HEK293 (cell line): ENCODE measurements at regions not wholly inside any gene's neighbourhood (a gene's known extent, or its start where the extent isn't known, plus 50 kb on each side); places are given as distances from the start of the nearest gene placed in this dataset.

Experiments used
- CTCF ChIA-PET: fragments of 350-600 bp; formaldehyde crosslinking; extraction: SDS; loops from one replicate; lab custom pipeline; 2021; ENCODE audit warnings: antibody characterized with exemption; lab: Yijun Ruan, JAX
- POLR2A ChIA-PET: fragments of 300-600 bp; formaldehyde crosslinking; extraction: SDS; loops from one replicate; lab custom pipeline; 2020; ENCODE audit warnings: antibody characterized with exemption, inconsistent platforms; lab: Yijun Ruan, JAX
- H3K27ac ChIP-seq: fragments of 200-500 bp; sonication (Bioruptor generic); 2 replicates; pipeline ENCODE4 v1.5.1; 2014; ENCODE audit warnings: low read depth, low read length, control low read depth, inconsistent platforms; ENCODE audit errors: extremely low read depth
- H3K36me3 ChIP-seq, 2 experiments: fragments of 200-500 bp in 1 of 2; sonication (Bioruptor generic) in 1 of 2; 1 replicate in 1 of 2; 2 replicates in 1 of 2; pipeline ENCODE4 v1.5.1; 2014 to 2017; ENCODE audit warnings: inconsistent platforms in 2 of 2, low read length in 2 of 2; ENCODE audit not compliant: control insufficient read depth in 2 of 2, insufficient read depth in 1 of 2
- H3K4me1 ChIP-seq: fragments of 200-500 bp; sonication (Bioruptor generic); 2 replicates; pipeline ENCODE4 v1.5.1; 2014; ENCODE audit warnings: mild to moderate bottlenecking, low read length, inconsistent platforms; ENCODE audit not compliant: control insufficient read depth, insufficient read depth
- H3K4me3 ChIP-seq: 2 replicates; pipeline ENCODE4 v1.5.1; 2011; ENCODE audit warnings: low read depth, mild to moderate bottlenecking, control low read depth, low read length, moderate library complexity
- H3K9me3 ChIP-seq: fragments of 200-500 bp; sonication (Bioruptor generic); 2 replicates; pipeline ENCODE4 v1.5.1; 2014; ENCODE audit warnings: low read depth, low read length, inconsistent platforms; ENCODE audit not compliant: control insufficient read depth, insufficient read depth
- GLIS1 ChIP-seq: fragments of 450-650 bp; formaldehyde crosslinking; IDR thresholded peaks from 2 replicates; pipeline ENCODE4 v1.5.1; 2016; ENCODE audit warnings: missing biosample characterization, missing genetic modification characterization
- HIC1 ChIP-seq: fragments of 450-650 bp; formaldehyde crosslinking; IDR thresholded peaks from 2 replicates; pipeline ENCODE4 v1.5.1; 2016; ENCODE audit warnings: missing biosample characterization, missing genetic modification characterization
- WT1 ChIP-seq: fragments of 450-650 bp; formaldehyde crosslinking; IDR thresholded peaks from 2 replicates; pipeline ENCODE4 v1.5.1; 2016; ENCODE audit warnings: missing biosample characterization, missing genetic modification characterization
- YY1 ChIP-seq: fragments of 450-650 bp; formaldehyde crosslinking; IDR thresholded peaks from 2 replicates; pipeline ENCODE4 v1.5.1; 2018; ENCODE audit warnings: missing biosample characterization, missing genetic modification characterization
- YY2 ChIP-seq: fragments of 450-650 bp; formaldehyde crosslinking; IDR thresholded peaks from 2 replicates; pipeline ENCODE4 v1.5.1; 2016; ENCODE audit warnings: missing biosample characterization, missing genetic modification characterization
- ZBTB10 ChIP-seq: fragments of 450-650 bp; formaldehyde crosslinking; IDR thresholded peaks from 2 replicates; pipeline ENCODE4 v1.5.1; 2016; ENCODE audit warnings: missing biosample characterization, missing genetic modification characterization
- ZFHX2 ChIP-seq: fragments of 450-650 bp; formaldehyde crosslinking; conservative IDR thresholded peaks from 2 replicates; pipeline ENCODE4 v1.5.1; 2016; ENCODE audit warnings: missing biosample characterization, missing genetic modification characterization
- ZNF133 ChIP-seq: fragments of 450-650 bp; formaldehyde crosslinking; IDR thresholded peaks from 2 replicates; pipeline ENCODE4 v1.5.1; 2016; ENCODE audit warnings: missing biosample characterization, missing genetic modification characterization
- ZNF138 ChIP-seq: fragments of 450-650 bp; formaldehyde crosslinking; IDR thresholded peaks from 2 replicates; pipeline ENCODE4 v1.5.1; 2016; ENCODE audit warnings: missing biosample characterization, missing genetic modification characterization, borderline replicate concordance
- ZNF19 ChIP-seq: fragments of 450-650 bp; formaldehyde crosslinking; IDR thresholded peaks from 2 replicates; pipeline ENCODE4; 2016; ENCODE audit warnings: missing biosample characterization, missing genetic modification characterization, low read depth
- ZNF335 ChIP-seq: fragments of 450-650 bp; formaldehyde crosslinking; conservative IDR thresholded peaks from 2 replicates; pipeline ENCODE4 v1.5.1; 2016; ENCODE audit warnings: missing biosample characterization, missing genetic modification characterization
- ZNF341 ChIP-seq: fragments of 450-650 bp; formaldehyde crosslinking; IDR thresholded peaks from 2 replicates; pipeline ENCODE4; 2016; ENCODE audit warnings: low read depth, missing biosample characterization, missing genetic modification characterization
- ZNF423 ChIP-seq: fragments of 450-650 bp; formaldehyde crosslinking; IDR thresholded peaks from 2 replicates; pipeline ENCODE4 v1.5.1; 2016; ENCODE audit warnings: missing biosample characterization, missing genetic modification characterization
- ZNF426 ChIP-seq: fragments of 450-650 bp; formaldehyde crosslinking; IDR thresholded peaks from 2 replicates; pipeline ENCODE4 v1.5.1; 2017; ENCODE audit warnings: missing biosample characterization, missing genetic modification characterization, mild to moderate bottlenecking, inconsistent platforms, moderate library complexity
- ZNF596 ChIP-seq: fragments of 450-650 bp; IDR thresholded peaks from 2 replicates; pipeline ENCODE4 v1.5.0; 2018; ENCODE audit warnings: missing biosample characterization, mild to moderate bottlenecking, missing genetic modification characterization, moderate library complexity
- ZNF692 ChIP-seq: fragments of 450-650 bp; formaldehyde crosslinking; IDR thresholded peaks from 2 replicates; pipeline ENCODE4 v1.5.1; 2016; ENCODE audit warnings: missing biosample characterization, missing genetic modification characterization
- ZNF747 ChIP-seq: fragments of 450-650 bp; formaldehyde crosslinking; IDR thresholded peaks from 2 replicates; pipeline ENCODE4 v1.5.1; 2016; ENCODE audit warnings: missing biosample characterization, missing genetic modification characterization
- ZSCAN23 ChIP-seq: fragments of 450-650 bp; formaldehyde crosslinking; IDR thresholded peaks from 2 replicates; pipeline ENCODE4 v1.5.1; 2016; ENCODE audit warnings: missing biosample characterization, missing genetic modification characterization
- ZXDB ChIP-seq: fragments of 450-650 bp; formaldehyde crosslinking; IDR thresholded peaks from 2 replicates; pipeline ENCODE4 v1.5.1; 2016; ENCODE audit warnings: missing biosample characterization, missing genetic modification characterization

GRCh38 chr3:66092175-66092995, 53.7 kb upstream of the MAGI1 start:
- ChIA-PET CTCF (no interaction called here), POLR2A (interaction anchor here (0.7 kb wide), 1 partner anchor 92 kb away, joined by 3 read pairs; no protein-coding TSS in a partner anchor)
- TF ChIP-seq YY2 (tag by site-specific recombination) (no peak), GLIS1 (tag by site-specific recombination) (no peak), ZNF19 (tag by site-specific recombination) (no peak), ZNF138 (tag by site-specific recombination) (no peak), ZNF133 (no peak), ZNF335 (tag by site-specific recombination) (no peak), ZBTB10 (tag by site-specific recombination) (no peak), ZNF341 (tag by site-specific recombination) (no peak), YY1 (tag by site-specific recombination) (no peak), ZSCAN23 (tag by site-specific recombination) (no peak), HIC1 (tag by site-specific recombination) (no peak), ZNF426 (tag by site-specific recombination) (no peak), ZNF747 (tag by site-specific recombination) (no peak), ZNF596 (tag by site-specific recombination) (no peak), ZXDB (tag by site-specific recombination) (no peak), ZNF423 (tag by site-specific recombination) (no peak), ZFHX2 (tag by site-specific recombination) (no peak), WT1 (tag by site-specific recombination) (no peak), ZNF692 (tag by site-specific recombination) (no peak)
- no peaks in the 10 kb centered on the region for H3K36me3 ChIP-seq
- H3K9me3 ChIP-seq, result no peaks in the 10 kb centered on the region
- no peaks in the 10 kb centered on the region for H3K4me1 ChIP-seq
- no peak overlapping the region for H3K27ac ChIP-seq
- H3K4me3 ChIP-seq, result no peak overlapping the region
